Non-pigmented ciliary epithelial cell (primary cell): ENCODE measurements at regions not wholly inside any gene's neighbourhood (a gene's known extent, or its start where the extent isn't known, plus 50 kb on each side); places are given as distances from the start of the nearest gene placed in this dataset.
"Not testable (repeated sequence)": the region's sequence is repeated elsewhere in the genome, so short reads cannot be mapped to it uniquely, and the experiment has no call there.

Experiments used
- DNase-seq: peaks from one replicate; pipeline ENCODE4 v3.0.0-alpha.2; 2010; ENCODE audit warnings: low read depth

DNA sequence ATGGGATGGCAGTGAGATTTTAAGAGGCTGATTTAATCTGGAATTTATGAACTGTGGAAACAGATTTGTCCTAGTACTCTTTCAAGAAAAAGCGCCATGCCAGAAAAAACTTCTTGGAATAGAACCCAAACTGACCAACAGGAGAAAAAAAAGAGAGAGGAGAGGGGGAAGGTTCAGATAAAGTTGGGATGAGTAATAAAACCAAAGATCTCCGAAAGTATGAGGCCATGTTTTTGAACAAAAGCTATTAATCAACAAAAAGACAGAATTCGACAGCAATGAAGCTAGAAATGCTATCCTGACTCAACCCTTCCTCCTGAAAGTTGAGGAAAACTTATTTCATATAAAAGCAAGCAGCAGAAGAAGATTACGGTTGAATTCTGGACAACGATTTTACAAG, 135.5 kb downstream of the CEMIP2 start:
- DNase-seq: no peak

DNA sequence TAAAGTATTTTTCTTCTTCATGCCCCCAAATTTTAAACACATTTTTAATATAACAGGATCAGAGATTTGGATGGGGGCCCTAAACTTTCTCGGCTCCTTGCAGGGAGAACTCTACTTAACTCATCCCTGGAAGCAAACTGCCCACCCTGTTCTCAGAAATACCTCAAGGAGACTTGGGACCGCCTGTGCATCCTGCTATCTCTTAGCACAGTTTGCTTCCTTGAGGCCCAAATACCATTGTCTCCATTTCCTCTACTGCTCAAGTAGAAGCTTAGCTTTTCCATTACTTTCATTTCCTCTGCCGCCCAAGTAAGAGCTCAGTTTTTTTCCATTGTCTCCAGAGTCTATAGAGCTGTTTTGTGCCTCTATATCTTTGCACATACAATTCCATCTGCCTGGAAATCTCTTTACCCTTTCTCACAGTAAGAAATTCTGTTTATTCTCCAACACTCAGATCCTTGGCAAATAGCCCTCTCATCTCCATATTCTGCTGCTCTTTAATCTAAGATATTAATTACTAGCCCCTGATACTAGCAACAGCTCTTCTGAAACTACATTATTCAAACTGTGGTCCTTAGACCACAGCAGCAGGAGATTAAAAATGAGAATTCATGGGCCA, 137.8 kb downstream of the CEMIP2 start:
- DNase-seq: no peak

DNA sequence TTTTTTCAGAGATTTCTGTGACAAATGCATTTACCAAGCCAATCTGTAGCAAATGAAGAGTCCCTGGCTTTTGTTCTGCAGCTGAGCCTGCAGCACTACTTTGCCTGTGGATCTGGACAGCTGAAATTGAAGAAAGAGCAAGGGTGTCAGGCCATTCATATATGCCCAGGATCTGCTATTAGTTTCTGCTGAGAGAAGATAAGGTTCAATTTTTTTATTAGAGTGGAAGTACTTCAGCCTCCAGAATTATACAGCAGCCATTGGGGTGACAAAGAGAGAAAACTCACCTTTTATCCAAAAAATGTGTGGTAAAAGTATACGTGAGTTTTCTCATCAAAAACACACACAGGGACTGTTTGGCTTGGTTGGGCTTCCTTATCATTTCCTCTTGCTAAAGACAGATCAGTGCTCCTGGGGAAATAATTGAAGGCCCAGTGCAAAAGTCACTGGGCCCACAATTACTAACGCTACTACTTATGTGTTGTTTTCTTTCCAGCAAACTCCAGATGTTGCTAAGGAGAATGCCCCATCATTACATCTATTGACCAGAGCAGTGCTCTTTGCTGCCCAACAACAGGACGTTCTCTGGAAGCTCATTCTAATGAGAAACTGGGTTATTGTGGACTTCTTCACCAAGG, 138.6 kb downstream of the CEMIP2 start:
- no peak for DNase-seq

DNA sequence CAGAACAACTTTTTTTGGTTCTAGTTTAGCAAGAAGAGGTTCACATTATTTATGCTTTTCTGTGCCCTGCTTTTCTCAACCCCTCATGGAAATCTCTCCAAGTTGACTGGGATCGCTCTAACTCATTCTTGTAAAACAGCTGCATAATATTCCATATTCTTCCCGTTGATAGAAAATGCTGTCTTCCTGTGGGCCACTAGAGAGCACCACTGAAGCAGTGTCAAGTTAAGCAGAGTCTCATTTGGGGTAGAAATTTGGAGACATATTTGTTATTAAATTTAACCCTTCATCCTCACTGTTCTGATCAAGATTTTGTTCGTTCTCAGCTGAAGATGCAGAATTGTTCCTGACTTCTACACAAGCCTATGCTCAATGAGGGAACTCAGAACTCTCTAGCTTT, 140.1 kb downstream of the CEMIP2 start:
- no peak for DNase-seq

DNA sequence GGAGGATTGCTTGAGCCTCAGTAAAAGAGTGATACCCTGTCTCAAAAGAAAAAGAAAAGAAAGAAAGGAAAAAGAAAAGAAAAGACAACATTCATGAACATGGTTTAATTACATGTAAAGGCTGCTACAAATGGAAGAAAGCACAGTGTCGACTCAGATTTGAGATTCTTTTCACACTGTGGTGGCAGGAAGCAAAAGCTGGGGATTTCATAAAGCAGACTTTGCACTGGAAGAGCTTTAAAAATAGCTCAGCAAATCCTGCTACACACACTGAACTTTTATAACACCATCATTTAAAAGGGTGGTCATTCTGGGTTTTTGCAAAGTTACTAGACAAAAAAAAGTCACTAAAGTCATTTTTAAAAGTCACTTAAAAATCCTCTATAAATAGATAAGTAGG, 140.8 kb downstream of the CEMIP2 start:
- no peak for DNase-seq

DNA sequence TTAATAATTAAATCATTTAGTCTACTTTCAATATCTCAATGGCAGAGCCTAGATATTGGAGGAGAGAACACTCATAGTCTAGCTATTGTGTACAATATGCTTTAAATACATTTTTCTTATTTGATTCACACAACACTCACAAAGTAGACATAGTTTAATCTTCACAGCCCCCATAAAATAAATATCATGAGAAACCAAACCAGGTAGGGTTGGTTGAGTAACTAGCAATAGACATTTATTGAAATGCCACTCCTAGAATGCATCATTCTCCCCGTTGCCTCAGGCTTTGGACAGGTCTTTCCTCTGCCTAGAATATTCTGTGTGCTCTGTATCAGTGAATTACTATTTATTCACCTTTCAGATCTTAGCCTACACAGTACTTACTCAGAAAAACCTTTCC, 141.9 kb downstream of the CEMIP2 start:
- DNase-seq: no peak

DNA sequence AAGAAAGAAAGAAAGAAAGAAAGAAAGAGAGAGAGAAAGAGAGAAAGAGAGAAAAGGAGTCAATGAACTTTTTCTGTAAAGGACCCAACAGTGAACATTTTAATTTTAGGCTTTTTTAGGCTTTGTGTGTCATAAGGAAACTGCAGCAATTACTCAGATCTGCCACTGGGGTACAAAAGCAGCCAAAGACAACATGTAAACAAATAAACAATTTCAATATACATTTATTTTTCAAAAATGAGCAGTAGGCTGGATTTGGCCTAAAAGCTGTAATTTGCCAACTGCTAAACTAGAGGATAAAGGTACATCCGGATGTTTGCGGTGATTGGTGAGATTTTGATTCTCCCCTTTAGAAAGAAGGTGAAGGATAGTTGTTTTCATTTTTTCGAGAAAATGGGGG, 143.6 kb downstream of the CEMIP2 start:
- DNase-seq: no peak

DNA sequence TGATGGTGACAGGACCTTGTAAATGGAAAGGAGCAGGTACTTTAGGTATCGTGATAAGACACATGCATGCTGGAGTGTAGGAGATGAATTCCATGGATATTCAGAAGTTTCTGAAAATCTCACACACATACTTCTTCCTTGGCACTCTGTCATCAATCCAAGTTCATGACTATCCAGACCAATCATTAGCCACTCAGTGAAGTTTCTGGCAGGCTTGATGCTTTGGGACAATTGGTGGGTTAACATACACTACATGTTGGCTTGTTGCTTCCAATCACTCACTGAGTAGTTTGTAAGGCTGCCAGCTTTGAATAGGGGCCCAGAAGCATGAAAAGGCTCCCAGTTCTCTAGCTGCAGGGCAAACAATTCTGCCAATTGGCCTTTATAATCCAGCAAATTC, 147.6 kb downstream of the CEMIP2 start:
- no peak for DNase-seq

DNA sequence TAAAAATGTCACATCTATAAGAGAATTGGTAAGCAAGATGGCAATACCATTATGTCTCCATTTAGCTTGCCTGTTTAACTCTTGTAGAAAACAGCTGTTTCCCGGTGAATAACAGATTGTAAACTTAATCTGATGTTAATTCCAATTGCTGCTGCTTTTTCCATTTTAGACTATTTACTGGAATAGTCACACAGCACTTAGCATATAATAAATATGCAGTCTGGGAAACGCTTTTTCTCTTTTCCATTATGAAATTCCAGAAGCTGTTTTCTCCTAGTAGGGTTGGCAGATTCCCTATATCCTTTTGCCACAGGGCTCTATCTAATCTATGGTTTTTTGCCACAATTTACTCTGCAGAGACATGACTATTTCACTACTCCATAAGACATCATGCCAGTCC, 148.0 kb downstream of the CEMIP2 start:
- DNase-seq: no peak

DNA sequence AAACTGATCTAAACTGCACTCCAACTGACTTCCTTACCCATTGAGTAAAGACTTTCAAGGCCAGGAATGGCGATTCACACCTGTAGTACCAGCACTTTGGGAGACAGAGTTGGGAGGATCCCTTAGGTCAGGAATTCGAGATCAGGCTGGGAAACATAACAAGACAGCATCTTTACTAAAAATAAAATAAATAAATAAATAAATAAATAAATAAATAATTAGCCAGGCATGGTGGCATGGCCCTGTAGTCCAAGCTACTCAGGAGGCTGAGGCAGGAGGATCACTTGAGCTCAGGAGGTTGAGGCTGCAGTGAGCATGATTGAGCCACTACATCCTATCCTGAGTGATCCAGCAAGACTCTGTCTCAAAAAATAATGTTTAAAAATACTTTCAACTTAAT, 148.4 kb downstream of the CEMIP2 start:
- no peak for DNase-seq

DNA sequence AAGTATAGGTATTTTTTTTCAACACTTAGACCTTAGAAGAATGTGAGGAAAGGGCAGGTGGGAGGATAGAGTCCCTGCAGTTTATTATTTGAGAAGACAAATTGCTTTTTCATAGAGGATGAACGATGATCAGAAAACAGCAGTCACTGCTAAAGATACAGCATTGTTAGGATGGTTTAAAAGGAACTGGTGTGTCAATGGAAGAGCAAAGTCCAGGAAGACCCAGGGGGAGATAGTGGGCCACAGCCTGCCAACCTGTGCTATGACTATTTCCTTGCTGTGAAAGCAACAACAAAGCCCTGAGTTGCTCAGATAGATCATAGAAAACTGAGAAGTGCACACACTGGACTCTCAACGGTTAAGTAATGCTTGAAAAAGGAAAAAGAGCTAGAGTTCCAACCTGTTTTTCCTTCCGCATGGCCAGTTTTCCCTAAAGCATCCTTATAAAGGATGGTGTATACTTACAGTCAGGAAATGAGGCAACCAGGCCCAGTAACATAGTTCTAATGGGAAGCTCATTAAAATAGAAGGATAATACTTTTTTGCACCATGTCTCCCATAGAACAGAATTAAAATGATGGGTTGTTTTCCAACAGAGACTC, 153.8 kb downstream of the CEMIP2 start:
- DNase-seq: no peak

DNA sequence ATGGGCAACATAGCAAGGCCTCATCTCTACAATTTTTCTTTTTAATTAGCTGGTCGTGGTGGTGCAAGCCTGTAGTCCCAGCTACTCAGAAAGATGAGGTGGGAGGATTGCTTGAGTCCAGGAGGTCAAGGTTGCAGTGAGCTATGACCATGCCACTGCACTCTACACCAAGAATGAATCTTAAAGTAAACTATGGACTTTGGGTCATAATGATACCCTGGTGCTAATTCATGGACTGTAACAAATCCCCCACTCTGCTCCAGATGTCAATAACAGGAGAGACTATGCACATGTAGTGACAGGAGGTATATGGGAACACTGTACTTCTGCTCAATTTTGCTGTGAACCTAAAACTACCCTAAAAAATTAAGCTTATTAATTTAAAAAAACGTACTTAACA, 155.4 kb downstream of the CEMIP2 start:
- DNase-seq: no peak

DNA sequence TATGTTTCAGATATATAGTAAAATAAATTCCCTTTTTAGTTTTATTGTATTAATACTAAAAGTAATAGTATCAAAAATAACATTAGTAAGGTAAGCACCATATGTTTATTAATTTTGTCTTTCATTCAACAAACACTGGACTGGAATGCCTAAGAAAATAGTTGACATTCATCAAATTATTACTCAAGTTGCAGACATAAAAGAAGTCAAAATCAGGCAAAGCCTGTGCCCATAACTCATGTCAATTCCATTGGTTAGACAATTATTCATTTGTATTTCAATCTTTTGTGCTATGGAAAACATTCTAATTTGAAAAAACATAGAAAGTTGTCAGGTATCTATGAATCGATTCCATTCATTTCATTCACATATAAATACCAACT, 158.9 kb downstream of the CEMIP2 start:
- DNase-seq: no peak

DNA sequence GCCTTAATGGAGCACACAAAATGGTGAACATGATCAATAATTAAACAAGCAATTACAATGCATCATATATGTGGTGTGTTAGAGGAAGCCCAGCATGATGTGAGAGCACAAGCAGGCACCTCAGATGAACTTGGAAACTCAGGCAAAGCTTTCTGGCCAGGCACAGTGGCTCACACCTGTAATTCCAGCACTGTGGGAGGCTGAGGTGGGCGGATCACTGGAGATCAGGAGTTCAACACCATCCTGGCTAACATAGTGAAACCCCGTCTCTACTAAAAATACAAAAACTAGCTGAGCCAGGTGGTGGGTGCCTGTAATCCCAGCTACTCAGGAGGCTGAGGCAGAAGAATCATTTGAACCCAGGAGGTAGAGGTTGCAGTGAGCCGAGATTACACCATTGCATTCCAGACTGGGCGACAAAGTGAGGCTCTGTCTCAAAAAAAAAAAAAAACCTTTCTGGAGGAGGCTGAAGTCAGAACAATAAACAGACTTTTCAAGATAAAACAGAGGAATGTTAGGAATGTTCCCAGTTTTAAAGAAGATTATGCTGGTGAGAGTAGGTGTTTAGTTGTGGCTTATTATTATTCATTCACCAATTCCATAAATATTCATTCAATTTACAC, 159.4 kb downstream of the CEMIP2 start:
- no peak for DNase-seq

DNA sequence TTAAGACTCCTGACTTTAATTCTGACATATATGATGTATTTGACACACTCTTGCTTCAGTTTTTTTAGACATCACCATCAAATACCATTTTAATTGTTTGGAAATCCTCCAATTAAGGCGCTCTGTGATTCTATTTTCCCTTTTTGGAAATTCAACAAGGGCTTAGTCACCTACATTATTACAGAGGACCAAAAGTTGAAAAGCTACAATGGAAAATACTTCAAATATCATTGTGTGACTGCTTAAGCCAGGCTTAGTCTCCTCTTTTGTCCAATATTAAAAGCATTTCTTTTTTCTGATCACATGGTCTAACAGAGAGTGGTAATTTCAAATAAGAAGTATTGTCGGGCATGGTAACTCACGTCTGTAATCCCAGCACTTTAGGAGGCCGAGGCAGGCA, 160.3 kb downstream of the CEMIP2 start:
- no peak for DNase-seq

DNA sequence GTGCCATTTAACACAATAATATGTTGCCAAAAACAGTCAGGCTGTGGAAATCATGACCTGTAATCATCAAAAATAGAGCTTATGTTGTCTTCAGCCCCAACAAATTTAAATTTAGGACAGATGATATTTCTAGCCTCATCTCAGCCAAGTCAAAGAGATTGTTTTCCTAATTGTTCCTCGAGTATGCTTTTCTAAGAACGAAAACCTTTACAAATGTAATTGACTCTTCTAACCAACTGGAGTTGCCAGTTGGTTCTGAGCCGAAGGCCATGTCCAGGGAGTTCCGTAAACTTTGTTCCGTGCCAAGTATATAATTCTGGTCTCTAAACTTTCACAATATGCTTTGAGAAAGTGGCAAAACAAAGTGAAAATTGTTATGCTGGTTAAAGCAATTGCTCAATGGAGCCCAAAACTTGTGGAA, 160.8 kb downstream of the CEMIP2 start:
- DNase-seq: no peak

DNA sequence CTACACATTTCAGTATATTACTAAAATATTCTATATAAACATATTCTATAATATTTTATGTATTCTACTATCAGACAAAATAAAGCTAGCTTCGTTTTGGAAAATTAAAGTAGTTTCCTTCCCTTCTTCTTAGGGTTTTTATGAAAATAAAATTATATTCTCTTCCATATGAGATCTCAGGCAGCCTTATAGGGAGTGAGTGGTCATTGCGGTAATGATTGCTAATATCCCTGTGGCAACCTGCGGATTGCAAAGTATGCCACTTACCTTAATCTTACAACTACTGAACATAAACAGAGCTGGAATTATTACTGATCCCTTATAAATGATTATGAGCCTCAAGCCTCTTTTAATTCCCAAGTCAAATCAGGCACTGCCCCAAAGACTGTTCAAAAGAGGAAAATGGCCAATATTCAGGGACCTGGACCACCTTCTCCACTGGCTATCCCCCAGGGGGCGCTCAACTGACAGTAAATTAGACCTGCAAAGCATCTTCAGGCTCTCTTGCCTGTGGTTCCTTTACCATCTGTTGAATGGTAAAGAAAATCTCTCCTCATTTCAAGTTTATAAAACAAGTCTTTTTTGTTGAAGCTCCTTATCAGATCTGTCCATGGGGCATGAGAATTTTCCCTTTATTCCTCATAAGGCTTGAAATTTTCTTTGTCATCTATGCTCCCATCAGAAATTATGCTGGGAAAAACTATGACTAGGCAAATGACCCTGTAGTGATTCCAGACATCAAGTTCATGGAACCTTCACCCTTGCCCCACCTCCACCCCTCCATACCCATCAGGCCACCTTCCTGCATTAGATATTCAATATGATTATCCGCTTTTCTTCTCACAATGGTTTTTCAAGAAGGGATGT, 163.9 kb downstream of the CEMIP2 start:
- DNase-seq: no peak

DNA sequence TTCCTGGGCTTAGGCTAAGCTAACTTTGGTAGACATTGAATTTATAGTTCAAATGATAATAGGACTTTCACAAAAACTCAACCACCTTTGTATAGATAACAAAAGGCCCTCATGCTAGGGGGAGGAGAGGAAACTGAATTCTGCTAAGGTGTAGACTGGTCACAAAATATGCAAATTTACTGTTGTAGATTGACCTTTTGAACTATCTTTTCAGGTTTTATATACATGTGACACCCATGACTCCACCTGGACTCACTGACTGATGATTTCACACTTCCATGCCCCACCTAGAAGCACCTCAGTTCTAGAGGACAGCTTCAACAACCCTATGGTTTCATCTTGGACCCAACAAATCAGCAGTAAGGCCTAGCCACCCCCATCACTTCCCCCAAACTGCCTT, 165.7 kb downstream of the CEMIP2 start:
- DNase-seq: no peak

DNA sequence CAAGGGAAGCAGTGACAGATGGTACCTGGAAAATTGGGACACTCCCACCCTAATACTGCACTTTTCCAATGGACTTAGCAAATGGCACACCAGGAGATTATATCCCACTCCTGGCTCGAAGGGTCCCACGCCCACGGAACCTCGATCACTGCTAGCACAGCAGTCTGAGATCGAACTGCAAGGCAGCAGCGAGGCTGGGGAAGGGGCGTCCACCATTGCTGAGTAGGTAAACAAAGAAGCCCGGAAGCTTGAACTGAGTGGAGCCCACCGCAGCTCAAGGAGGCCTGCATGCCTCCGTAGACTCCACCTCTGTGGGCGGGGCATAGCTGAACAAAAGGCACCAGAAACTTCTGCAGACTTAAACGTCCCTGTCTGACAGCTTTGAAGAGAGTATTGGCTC, 172.6 kb downstream of the CEMIP2 start:
- DNase-seq: not testable (repeated sequence)

DNA sequence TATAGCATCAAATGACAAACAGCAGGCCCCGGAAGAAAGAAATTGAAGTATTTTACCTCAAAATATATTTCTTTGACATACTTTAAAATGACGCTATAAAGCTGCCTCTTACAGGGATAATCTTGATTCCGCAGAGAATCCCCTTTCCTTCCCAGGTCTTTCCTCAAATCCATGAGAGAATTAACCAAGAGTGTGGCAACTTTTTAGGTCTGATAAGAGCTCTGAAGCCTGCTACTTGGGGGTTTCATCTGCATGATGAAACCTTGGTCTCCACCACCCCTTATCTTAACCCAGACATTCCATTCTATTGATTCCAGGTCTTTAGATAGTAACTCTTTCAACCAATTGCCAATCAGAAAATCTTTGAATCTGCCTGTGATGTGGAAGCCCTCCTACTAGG, 173.8 kb downstream of the CEMIP2 start:
- no peak for DNase-seq

DNA sequence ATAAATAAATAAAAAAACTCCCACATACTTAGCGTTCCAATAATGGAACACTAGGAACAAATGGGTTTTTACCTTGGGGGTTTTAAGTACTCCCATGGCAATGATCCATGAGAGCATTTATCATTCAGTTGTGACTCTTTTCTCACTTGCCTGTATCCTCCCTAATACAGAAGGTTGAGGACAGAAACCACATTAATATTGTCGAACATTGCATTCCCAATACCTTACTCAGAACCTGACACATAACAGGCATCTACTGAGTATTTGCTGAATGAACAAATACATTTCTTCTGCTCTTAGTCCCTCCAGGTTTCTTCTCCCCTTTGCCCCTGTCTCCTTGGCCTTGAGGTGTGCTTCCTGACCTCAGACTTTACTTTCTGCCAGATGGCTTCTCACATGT, 175.9 kb downstream of the CEMIP2 start:
- DNase-seq: no peak

DNA sequence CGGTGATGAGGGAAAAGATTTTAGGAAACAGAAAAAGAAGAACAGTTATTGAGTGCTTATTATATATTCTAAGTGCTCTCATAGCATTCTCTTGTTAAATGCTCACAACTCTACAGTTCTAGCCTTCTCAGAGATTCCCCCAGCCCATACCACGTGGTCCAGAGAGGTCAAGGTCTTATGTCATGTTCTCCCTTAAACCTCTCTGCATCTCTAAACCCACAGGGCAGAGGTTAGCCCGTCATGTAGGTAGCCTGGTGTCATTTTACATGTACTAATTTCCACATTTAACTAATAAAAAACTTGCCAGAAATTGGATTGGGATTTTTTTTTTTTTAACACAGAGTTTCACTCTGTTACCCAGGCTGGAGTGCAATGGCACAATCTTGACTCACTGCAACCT, 178.0 kb downstream of the CEMIP2 start:
- DNase-seq: no peak

DNA sequence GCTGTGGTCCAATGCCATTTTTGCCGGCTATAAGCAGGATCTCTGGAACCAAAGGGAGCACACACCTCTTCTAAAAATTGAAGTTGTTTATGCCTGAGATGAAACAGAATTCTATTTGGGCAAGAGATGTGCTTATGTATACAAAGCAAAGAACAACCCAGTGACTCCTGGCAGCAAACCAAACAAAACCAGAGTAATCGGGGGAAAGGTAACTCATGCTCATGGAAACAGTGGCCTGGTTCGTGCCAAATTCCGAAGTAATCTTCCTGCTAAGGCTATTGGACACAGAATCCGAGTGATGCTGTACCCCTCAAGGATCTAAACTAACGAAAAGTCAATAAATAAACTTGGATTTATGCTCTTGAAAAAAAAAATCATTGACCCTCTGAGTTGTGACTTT, 178.7 kb downstream of the CEMIP2 start:
- DNase-seq: no peak
